Epithelial cell of proximal tubule (primary cell): ENCODE measurements at regions not wholly inside any gene's neighbourhood (a gene's known extent, or its start where the extent isn't known, plus 50 kb on each side); places are given as distances from the start of the nearest gene placed in this dataset.

Experiments
- DNase-seq: peaks from one replicate; pipeline ENCODE4 v3.0.0-alpha.2; 2011; ENCODE audit warnings: low read depth
- H3K4me3 ChIP-seq: 2 replicates; pipeline ENCODE4 v1.5.1; 2011; ENCODE audit warnings: low read depth, mild to moderate bottlenecking, low read length
- TF ChIP-seq, protein P1 (sequence below): conservative IDR thresholded peaks from 2 replicates; pipeline ENCODE4 v1.5.1; 2012; ENCODE audit warnings: low read depth, mild to moderate bottlenecking, low read length

DNA sequence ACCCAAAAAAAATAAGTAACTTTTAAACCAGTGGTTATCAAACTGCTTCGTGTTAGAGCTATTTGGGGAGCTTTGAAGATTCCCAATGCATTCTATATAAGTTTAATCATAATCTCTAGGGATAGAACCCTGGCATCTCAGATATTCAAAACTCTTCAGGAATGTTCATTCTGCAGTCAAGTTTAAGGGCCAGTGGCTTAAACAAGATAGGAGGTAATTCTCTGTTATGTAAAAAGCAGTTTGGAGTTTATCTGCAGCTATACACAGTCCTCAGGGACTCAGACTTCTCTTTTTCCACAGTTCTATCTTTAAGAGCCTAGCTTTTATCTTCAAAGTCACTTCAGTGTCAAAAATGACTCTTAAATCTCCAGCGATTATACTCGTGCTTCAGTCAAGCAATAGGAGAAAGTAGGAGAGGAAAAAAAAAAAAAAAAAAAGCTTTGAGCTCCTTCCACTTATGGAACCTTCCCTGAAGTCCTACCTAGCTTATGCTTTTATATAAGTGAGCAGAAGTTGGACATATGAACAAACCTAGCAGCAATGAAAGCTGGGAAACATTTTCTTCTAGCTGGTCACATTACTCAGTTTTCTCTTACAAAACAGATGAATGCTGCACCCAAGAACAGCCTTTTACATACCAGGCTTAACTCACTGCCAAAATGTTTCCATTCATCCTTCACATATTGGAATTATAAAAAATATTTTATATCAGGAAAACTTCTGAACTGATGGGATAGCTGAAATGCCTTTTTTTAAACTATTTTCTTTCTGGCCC is 302.8 kb downstream of the FSCB start:
- DNase-seq, result no peak
- no peak overlapping the region for H3K4me3 ChIP-seq
- TF ChIP-seq, protein P1, sequence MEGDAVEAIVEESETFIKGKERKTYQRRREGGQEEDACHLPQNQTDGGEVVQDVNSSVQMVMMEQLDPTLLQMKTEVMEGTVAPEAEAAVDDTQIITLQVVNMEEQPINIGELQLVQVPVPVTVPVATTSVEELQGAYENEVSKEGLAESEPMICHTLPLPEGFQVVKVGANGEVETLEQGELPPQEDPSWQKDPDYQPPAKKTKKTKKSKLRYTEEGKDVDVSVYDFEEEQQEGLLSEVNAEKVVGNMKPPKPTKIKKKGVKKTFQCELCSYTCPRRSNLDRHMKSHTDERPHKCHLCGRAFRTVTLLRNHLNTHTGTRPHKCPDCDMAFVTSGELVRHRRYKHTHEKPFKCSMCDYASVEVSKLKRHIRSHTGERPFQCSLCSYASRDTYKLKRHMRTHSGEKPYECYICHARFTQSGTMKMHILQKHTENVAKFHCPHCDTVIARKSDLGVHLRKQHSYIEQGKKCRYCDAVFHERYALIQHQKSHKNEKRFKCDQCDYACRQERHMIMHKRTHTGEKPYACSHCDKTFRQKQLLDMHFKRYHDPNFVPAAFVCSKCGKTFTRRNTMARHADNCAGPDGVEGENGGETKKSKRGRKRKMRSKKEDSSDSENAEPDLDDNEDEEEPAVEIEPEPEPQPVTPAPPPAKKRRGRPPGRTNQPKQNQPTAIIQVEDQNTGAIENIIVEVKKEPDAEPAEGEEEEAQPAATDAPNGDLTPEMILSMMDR, result no peak

DNA sequence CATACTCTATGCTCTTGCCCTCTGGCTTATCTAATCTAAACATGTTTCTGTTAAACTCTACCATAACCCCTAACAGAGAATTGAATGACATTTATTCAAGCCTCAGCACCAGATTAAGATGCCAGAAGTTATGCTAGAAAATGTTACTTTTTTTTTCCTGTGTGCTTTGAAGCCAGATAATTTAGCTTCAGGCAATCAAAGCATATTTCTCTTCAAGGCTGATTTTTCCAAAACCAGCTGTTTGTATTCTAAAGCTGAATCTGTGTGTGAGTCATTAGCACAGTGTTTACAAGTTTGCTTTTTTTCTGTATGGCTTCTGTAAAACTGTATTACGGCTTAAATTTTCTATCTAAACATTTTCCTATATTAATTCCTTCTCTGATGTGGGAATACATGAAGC is 326.1 kb downstream of the FSCB start:
- TF ChIP-seq, protein P1, result no peak
- DNase-seq, result no peak
- no peak overlapping the region for H3K4me3 ChIP-seq

DNA sequence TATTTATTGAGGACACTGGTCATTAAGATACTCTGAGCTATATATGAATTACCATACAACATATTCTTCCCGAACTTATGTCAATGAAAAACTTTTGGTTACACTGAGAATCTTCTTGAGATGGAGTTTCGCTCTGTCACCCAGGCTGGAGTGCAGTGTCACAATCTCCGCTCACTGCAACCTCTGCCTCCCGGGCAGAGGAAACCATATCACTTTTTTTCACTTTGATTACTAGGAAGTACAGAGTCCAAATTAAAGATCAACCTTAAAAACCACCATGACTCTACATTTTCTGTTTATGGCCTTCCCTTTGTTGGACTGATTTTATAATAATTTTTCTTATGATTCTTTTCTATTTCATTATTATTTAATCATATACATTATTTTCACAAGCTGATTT is 336.5 kb downstream of the FSCB start:
- DNase-seq, result no peak
- TF ChIP-seq, protein P1, result no peak

DNA sequence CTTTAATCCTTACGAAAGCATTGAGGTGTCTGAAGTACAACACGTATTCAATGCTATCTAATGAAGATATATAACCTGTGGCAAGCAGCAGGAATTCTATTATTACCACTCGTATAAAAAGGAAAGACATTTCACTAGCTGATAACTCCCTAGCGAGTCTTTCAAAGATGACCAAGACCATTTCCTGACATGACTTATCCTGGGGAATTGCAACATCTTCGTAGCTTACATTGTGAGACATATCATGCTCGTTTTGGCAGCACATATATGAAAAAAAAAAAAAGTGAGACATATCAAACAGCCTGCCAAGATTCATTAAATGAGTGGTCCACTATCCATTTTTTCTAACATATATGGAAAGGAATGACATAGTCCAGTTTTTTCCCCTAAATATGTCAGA is 337.0 kb downstream of the FSCB start:
- TF ChIP-seq, protein P1, result no peak
- DNase-seq, result no peak
- no peak overlapping the region for H3K4me3 ChIP-seq

More for the DNA sequence above, 336.5 kb downstream of the FSCB start:
- H3K4me3 ChIP-seq, result no peak overlapping the region

DNA sequence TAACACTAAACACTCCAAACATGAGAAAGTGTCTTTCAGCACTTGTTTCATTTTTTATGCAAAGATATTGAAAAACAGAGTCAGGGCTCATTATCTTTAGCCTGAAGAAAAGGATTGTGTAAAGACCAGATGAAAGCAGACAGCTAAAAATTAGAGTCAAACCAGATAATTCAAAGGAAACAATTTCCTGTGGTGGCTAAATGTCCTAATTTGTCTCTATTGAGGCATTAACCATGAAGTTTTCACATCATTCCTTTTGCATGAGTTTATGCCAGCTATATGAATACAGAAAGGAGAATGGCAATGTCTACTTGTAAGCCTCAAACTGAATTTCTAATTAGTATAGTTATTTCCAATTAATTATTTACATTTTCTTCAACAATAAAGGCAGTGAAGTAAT is 338.5 kb downstream of the FSCB start:
- no peak overlapping the region for H3K4me3 ChIP-seq
- TF ChIP-seq, protein P1, result no peak
- DNase-seq, result no peak

DNA sequence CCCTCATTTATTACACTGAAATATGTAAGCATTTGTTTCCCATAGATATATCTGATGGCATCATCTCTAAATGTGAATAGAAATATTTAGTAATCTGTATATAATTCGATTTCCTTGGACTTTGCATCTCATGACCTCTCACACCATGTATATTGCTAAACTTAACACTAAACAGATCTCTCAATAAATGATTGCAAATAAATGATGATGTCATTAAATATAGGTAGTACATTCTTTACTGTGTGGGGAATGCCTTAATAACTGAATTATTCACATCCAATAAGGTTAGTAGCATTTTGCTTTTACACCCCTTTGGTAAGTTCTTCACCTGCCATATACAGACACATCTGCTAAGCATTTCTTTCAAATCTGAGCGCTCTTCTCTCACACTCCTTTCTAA is 340.5 kb downstream of the FSCB start:
- TF ChIP-seq, protein P1, result no peak
- H3K4me3 ChIP-seq, result no peak overlapping the region

DNA sequence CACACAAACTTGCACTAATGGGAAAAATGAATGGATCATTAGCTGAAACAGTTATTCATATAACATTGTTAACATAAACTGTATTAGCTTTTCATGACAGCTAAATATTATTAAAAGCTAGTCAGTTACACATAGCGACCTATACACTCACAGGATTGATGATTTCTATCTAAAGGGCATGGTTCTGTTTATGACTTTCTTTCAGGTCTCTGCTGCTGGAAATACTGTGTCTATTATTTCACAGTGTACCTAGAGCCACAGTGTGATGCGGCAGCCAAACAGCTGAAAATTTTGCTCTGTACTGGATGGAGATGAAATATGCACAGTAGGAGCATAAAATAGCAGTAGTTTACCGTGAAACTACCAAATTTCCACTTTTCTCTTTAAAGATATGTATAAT is 341.1 kb downstream of the FSCB start:
- no peak overlapping the region for H3K4me3 ChIP-seq
- TF ChIP-seq, protein P1, result no peak
- DNase-seq, result no peak

More for the DNA sequence above, 340.5 kb downstream of the FSCB start:
- DNase-seq, result no peak
